GM12892 (cell line): ENCODE measurements at regions not wholly inside any gene's neighbourhood (a gene's known extent, or its start where the extent isn't known, plus 50 kb on each side); places are given as distances from the start of the nearest gene placed in this dataset.

Experiments
- DNase-seq: peaks from one replicate; pipeline ENCODE4 v3.0.0; 2011; ENCODE audit not compliant: insufficient read length
- FAIRE-seq: peaks from 2 replicates; lab custom pipeline; 2011; peaks lifted over from hg19 to GRCh38; lab: Jason Lieb, UNC
- POLR2A ChIP-seq: IDR thresholded peaks from 2 replicates; pipeline ENCODE4 v1.6.1; 2011; ENCODE audit warnings: low read depth, low read length, control low read depth
- POLR2AphosphoS5 ChIP-seq: IDR thresholded peaks from 2 replicates; pipeline ENCODE4 v1.6.1; 2011; ENCODE audit warnings: low read depth, low read length, control low read depth
- TAF1 ChIP-seq: IDR thresholded peaks from 2 replicates; pipeline ENCODE4 v1.6.1; 2011; ENCODE audit warnings: low read depth, mild to moderate bottlenecking, control low read depth, low read length, borderline replicate concordance

GRCh38 chr9:81190659-81191058, 498.7 kb downstream of the TLE1 start:
- TF ChIP-seq POLR2A (no peak), TAF1 (no peak), POLR2AphosphoS5 (no peak)
- no peak for FAIRE-seq
- no peak for DNase-seq

DNA sequence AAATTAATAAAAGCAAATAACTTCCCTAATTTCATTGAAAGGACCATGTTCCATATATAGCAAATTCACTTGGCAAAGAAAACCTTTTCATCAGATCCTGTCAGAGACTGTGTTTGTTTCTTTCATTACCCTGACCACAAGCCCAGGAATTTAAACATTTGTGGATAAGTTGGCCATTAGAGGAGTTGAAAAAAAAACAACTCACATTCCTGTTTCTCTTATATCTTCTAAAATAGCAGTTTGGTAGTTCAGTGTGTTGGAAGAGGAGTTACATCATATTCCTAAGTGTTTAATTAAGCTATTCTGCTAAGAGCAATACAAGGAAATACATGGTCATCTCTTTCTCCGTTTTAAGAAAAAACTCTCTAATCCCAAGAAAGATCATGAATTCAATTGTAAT, 505.6 kb downstream of the TLE1 start:
- no peak for FAIRE-seq
- DNase-seq = no peak
- TF ChIP-seq TAF1 (no peak), POLR2AphosphoS5 (no peak), POLR2A (no peak)

DNA sequence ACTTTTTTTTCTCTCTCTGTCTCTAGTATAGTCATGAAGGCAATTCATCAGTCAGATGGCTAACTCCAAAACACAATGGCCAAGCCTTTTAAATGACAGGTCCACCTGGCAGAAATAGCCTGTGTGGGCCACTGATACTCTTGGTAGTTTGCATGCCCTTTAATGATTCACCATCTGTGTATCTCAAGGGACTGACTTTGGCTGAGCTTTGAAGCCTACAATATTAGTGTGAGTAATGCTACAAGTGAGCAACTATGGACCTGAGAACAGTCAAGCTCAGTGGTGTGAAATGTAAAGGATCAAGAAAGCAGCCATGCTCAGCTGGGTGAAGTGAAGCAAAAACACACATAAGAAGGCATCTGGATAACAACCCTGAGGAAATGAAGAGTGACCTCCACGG, 506.9 kb downstream of the TLE1 start:
- no peak for TF ChIP-seq POLR2A
- no peak for TF ChIP-seq POLR2AphosphoS5
- no peak for TF ChIP-seq TAF1
- no peak for DNase-seq
- FAIRE-seq = no peak

- FAIRE-seq (no peak), DNase-seq (no peak)
- TF ChIP-seq POLR2AphosphoS5 (no peak), POLR2A (no peak), TAF1 (no peak)
Observed at GRCh38 chr9:81174023-81174422, 515.3 kb downstream of the TLE1 start.

GRCh38 chr9:81171689-81172088, 517.7 kb downstream of the TLE1 start:
- TF ChIP-seq TAF1 (no peak), POLR2AphosphoS5 (no peak), POLR2A (no peak)
- DNase-seq (no peak), FAIRE-seq (no peak)

DNA sequence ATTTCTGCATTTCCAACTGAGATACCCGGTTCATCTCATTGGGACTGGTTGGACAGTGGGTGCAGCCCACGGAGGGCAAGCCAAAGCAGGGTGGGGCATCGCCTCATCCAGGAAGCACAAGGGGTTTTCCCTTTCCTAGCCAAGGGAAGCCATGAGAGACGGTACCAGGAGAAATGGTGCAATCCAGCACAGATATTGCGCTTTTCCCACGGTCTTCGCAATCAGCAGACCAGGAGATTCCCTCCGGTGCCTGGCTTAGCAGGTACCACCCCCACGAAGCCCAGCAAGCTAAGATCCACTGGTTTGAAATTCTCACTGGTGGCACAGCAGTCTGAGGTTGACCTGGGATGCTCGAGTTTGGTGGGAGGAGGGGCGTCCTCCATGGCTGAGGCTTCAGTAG, 527.0 kb downstream of the TLE1 start:
- no peak for TF ChIP-seq TAF1
- no peak for TF ChIP-seq POLR2A
- no peak for TF ChIP-seq POLR2AphosphoS5
- FAIRE-seq (no peak), DNase-seq (no peak)

GRCh38 chr9:81156381-81156780, 533.0 kb downstream of the TLE1 start:
- no peak for TF ChIP-seq TAF1
- TF ChIP-seq POLR2AphosphoS5 = no peak
- TF ChIP-seq POLR2A = no peak
- no peak for FAIRE-seq

GRCh38 chr9:81150016-81150625, 539.2 kb downstream of the TLE1 start:
- DNase-seq (no peak), FAIRE-seq (no peak)
- TF ChIP-seq POLR2A (no peak), POLR2AphosphoS5 (no peak), TAF1 (no peak)

More at GRCh38 chr9:81156381-81156780, 533.0 kb downstream of the TLE1 start:
- DNase-seq = no peak

- TF ChIP-seq POLR2AphosphoS5 (no peak), POLR2A (no peak), TAF1 (no peak)
- FAIRE-seq (no peak), DNase-seq (no peak)
Observed at GRCh38 chr9:81146684-81147337, 542.5 kb downstream of the TLE1 start.

DNA sequence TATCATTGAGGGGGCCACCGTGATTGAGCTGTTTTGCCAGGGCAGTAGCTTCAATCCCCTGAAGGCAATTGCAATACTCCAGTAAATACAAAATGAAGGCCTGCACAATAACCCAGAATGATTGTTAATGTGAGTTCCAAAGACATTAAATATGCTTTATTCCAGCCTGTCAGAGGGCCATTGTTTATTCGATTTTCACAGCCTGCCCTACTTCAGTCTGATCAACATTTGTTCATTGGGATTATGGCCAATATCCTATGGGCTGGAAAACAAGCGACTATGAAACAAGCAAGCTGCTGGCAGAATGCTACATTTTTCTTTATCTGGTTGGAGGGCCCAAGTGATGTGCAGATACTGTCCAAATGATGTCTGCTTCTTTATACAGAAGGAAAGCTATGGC, 543.1 kb downstream of the TLE1 start:
- FAIRE-seq = no peak
- DNase-seq = no peak
- TF ChIP-seq POLR2A = no peak
- TF ChIP-seq POLR2AphosphoS5 = no peak
- no peak for TF ChIP-seq TAF1

- FAIRE-seq (no peak), DNase-seq (no peak)
- TF ChIP-seq TAF1 (no peak), POLR2A (no peak), POLR2AphosphoS5 (no peak)
Observed at GRCh38 chr9:81145331-81145963, 543.9 kb downstream of the TLE1 start.

GRCh38 chr9:81141961-81142360, 547.4 kb downstream of the TLE1 start:
- no peak for DNase-seq
- no peak for TF ChIP-seq POLR2A
- no peak for TF ChIP-seq POLR2AphosphoS5
- no peak for TF ChIP-seq TAF1
- FAIRE-seq = no peak

DNA sequence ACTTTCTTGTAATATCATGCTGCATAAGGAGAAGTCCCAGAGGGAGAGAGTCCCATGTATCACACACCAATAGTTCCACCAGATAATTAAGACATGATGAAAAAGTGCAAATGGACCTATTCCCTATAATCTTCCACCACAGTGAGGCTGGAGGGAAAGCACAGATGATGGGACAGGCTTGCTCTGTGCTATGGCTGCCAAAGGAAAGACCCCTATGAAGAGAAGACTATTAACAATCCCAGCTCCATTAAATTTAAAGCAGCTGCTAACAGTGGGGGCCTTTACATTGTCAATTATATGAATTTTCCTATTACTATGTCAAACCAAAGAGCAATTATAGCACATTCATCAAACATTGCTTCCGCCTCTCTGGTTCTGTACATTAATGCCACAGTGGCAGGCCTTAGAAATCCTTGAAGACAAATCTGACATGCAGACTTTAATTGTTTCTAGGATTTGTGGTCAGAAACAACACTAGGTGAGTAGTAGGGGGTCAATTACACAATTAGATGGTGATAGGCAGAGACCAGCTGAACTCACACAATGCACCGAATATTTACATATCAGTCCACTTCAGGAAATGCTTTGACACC, 551.3 kb downstream of the TLE1 start:
- TF ChIP-seq POLR2AphosphoS5 = no peak
- no peak for TF ChIP-seq TAF1
- TF ChIP-seq POLR2A = no peak
- FAIRE-seq (no peak), DNase-seq (no peak)
